Activated T-cell treated with anti-CD3 and anti-CD28 coated beads, Interleukin-2, amount 50 U/mL, for 72 hours (primary cell): ENCODE measurements at regions not wholly inside any gene's neighbourhood (a gene's known extent, or its start where the extent isn't known, plus 50 kb on each side); places are given as distances from the start of the nearest gene placed in this dataset.

ENCODE experiments used
- ATAC-seq, 2 donors: fragments of 150-1000 bp; cut with Tn5 transposase; replicated peaks in 1 of 2; 2 replicates each; pipeline ENCODE4 v1.10.0; 2021; ENCODE audit warnings: moderate library complexity in 2 of 2, mild to moderate bottlenecking in 1 of 2
- DNase-seq, 2 donors: peaks; one replicate each; pipeline ENCODE4 v3.0.0; 2021 to 2022; ENCODE audit warnings: mixed read lengths in 1 of 2
- H3K27ac Mint-ChIP-seq: one replicate; pipeline ENCODE4 v1.8.0; 2022; ENCODE audit warnings: mild to moderate bottlenecking, moderate library complexity, mixed read lengths
- H3K27me3 Mint-ChIP-seq: one replicate; pipeline ENCODE4 v1.8.0; 2022; ENCODE audit warnings: low read depth, mixed read lengths
- H3K36me3 Mint-ChIP-seq, 2 donors: one replicate each; pipeline ENCODE4 v1.8.0; 2022; ENCODE audit warnings: mixed read lengths in 2 of 2, mild to moderate bottlenecking in 1 of 2; ENCODE audit not compliant: insufficient read depth in 2 of 2
- H3K4me1 Mint-ChIP-seq: one replicate; pipeline ENCODE4 v1.8.0; 2022; ENCODE audit warnings: low read depth, mixed read lengths
- H3K4me3 Mint-ChIP-seq, 2 donors: one replicate each; pipeline ENCODE4 v1.8.0; 2022; ENCODE audit warnings: mild to moderate bottlenecking in 2 of 2, mixed read lengths in 2 of 2, moderate library complexity in 2 of 2
- H3K9me3 Mint-ChIP-seq, 2 donors: one replicate each; pipeline ENCODE4 v1.8.0; 2022; ENCODE audit warnings: mixed read lengths in 2 of 2

DNA sequence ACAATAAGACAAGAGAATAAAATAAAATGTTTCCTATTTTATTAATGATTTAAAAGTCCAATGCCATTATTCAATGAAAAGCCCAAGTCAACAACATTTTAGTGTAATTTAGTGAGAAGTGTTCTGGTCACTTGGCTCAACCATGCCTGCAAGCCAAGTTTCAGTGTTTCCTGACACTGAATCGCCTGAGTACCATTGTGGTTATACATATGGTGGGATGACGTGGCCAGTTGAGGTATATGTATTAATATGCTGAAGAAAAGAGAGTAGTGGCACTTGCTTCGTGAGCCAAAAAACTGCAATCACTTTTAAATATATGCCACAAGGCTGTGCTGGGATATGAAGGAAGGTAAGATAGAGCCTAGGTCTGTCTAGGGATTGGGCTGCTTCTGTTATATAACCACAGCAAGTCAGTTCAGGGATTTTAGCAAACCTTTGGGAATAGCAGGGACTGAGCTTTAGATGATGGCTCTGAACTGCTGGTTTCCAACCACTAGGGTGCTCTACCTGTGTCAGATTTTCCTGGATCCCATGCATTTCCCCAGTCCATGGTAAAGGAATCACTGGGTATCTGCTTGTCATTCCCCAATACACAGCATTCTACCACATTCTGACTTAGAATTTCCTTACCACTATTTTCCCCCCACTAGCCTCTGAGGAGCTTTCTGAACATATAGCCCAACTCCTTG lies 214.0 kb upstream of the PRPS1L1 start:
- no peak overlapping the region for H3K4me3 Mint-ChIP-seq
- ATAC-seq (no peak), DNase-seq (no peak)
- no peaks in the 10 kb centered on the region for H3K4me1 Mint-ChIP-seq
- no peak overlapping the region for H3K27ac Mint-ChIP-seq
- H3K9me3 Mint-ChIP-seq = peaks cover 2 to 5% of the 10 kb centered on the region in 2 donors
- peaks cover 6% of the 10 kb centered on the region for H3K27me3 Mint-ChIP-seq
- no peaks in the 10 kb centered on the region for H3K36me3 Mint-ChIP-seq

DNA sequence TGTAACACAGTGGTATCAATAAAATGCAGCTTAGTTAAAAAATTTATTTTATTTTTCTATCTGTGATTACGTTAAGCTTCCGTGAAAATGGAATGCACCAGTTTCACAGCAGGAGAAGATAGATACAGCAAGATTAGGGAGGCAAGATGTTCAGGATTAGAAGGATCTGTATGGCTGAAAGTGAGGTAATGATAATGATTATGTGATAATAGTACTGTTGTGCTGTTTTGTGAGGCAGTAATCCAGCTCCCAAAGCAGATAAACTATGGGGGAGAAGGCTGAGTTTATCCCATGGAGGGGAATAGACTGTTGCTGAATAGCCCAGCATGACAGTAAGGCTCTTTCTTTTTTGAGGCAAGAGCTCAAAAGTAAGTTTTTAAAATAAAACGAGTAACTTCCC lies 216.1 kb upstream of the PRPS1L1 start:
- H3K27me3 Mint-ChIP-seq = no peaks in the 10 kb centered on the region
- H3K36me3 Mint-ChIP-seq = peaks cover 0 to 6% of the 10 kb centered on the region in 2 donors
- no peaks in the 10 kb centered on the region for H3K4me1 Mint-ChIP-seq
- H3K9me3 Mint-ChIP-seq = peaks cover 8 to 10% of the 10 kb centered on the region in 2 donors
- DNase-seq (no peak), ATAC-seq (no peak)
- H3K4me3 Mint-ChIP-seq = no peak overlapping the region
- no peak overlapping the region for H3K27ac Mint-ChIP-seq

DNA sequence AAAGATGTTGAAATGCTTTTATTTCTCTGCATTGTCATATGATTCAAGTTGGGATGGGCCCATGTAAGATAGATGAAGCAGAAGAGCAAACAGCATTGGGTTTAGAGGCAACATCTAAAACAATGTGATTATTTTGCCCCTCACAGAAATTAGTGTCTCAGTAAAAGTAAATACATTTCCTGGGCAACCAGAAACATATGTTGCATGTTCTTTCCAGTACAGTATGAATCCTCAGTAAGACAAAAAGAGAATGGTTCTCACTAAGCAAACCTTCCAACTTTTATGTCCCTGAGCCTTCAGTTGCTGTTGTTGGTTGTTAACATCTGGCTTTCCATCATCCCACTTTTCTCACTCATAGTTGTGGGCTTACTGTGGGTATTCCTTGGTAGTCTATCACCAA lies 222.5 kb upstream of the PRPS1L1 start:
- no peaks in the 10 kb centered on the region for H3K27me3 Mint-ChIP-seq
- H3K4me1 Mint-ChIP-seq = no peaks in the 10 kb centered on the region
- peaks cover 8 to 23% of the 10 kb centered on the region in 2 donors for H3K9me3 Mint-ChIP-seq

DNA sequence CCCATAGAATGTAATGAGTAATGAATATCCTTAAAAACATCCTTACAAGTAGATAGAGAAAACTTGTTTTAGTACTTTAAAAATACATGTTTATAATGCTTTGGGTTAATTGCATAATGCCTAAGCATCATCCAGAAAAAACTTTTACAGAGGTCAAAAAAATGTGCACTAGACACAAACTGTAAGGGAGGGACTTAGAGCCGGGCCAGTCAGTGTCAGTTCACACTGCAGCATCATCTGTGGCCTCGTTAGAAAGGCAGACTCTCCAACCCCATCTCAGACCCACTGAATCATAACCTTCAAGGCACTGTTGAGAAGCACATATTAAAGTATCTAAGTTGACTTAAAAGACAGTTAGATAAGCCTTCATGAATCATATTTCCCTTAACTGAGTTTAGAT lies 230.1 kb upstream of the PRPS1L1 start:
- H3K4me1 Mint-ChIP-seq = no peaks in the 10 kb centered on the region
- ATAC-seq = no peak
- no peaks in the 10 kb centered on the region for H3K27me3 Mint-ChIP-seq
- peaks cover 0 to 3% of the 10 kb centered on the region in 2 donors for H3K36me3 Mint-ChIP-seq
- H3K4me3 Mint-ChIP-seq = no peak overlapping the region
- peaks cover 4 to 11% of the 10 kb centered on the region in 2 donors for H3K9me3 Mint-ChIP-seq
- DNase-seq = no peak
- H3K27ac Mint-ChIP-seq = no peak overlapping the region

More for the DNA sequence above, 222.5 kb upstream of the PRPS1L1 start:
- peaks cover 0 to 6% of the 10 kb centered on the region in 2 donors for H3K36me3 Mint-ChIP-seq
- ATAC-seq (no peak), DNase-seq (no peak)
- no peak overlapping the region for H3K27ac Mint-ChIP-seq
- H3K4me3 Mint-ChIP-seq = no peak overlapping the region

DNA sequence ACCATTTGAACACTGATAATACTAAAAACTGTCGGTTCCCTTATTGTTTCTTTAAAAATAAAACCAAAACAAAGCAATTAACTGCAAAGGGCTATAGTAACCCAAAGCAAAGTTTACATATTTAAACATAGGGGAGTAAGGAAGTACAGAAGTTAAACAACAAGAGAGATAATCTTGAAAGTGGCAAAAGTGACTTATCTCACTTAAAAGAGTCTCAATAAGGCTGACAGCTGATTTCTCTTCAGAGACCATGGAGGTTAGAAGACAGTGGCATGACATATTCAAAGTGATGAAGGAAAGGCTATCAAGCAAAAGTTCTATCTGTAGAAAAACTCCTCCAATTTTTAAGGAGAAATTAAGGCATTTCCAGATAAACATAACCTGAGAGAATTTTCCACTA lies 233.5 kb upstream of the HDAC9 start:
- ATAC-seq (no peak), DNase-seq (no peak)
- Mint-ChIP-seq H3K27ac (no peak overlapping the region), H3K4me3 (no peak overlapping the region), H3K4me1 (no peaks in the 10 kb centered on the region), H3K9me3 (peaks cover 6 to 7% of the 10 kb centered on the region in 2 donors), H3K36me3 (peaks cover 0 to 3% of the 10 kb centered on the region in 2 donors), H3K27me3 (no peaks in the 10 kb centered on the region)

DNA sequence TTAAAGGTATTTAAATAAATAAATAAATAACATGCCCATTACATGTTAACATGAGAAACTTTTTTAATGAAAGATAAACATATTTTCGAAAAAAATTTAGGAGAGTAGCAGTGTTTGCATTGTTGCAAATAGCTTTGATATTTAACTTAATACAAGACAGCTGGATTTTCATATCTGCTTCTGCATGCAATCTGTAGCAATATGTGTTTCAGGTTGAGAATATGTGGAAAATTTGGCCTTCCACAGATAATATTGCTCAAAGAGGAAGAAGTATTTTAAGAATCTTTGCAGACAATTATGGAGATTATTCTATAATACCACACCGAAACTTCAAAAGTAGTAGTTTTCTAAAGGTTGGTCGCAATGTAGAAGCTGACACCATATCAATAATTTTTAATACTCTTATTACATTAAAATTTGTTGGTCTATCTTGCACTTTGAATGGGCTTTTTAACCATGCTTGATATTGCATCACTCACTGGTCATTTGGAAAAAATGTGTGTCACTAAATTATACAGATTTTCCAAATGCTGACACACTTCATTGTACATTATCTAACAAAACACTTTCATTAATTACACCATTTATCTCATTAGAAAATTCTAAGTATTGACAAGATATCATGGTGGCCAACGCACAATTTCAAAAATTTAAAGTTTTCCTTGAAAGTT lies 229.8 kb upstream of the HDAC9 start:
- H3K4me3 Mint-ChIP-seq = no peak overlapping the region
- DNase-seq = no peak
- H3K36me3 Mint-ChIP-seq = peaks cover 0 to 3% of the 10 kb centered on the region in 2 donors

DNA sequence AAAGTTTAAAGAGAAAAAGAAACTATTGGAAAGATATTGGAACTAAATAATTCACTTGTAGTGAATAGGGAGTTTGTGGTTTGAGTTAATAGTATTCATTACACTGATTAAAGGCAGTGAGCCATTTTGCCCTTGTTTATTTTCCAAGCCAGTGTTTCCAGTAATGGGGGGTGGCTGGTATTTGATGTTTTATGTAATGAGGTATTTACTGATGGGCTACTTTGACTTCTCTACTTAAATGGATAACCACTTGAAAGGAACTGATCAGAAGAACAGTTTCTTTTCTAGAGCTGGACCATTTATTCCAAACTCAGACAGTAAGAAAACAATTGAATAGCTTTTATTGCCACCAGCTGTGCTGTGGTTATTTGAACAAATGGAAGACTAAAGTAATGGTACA lies 227.0 kb upstream of the HDAC9 start:
- Mint-ChIP-seq H3K4me1 (no peaks in the 10 kb centered on the region), H3K9me3 (peaks cover 0 to 2% of the 10 kb centered on the region in 2 donors), H3K4me3 (no peak overlapping the region), H3K27ac (no peak overlapping the region), H3K36me3 (no peaks in the 10 kb centered on the region), H3K27me3 (no peaks in the 10 kb centered on the region)
- ATAC-seq = no peak
- no peak for DNase-seq

More for the DNA sequence above, 229.8 kb upstream of the HDAC9 start:
- Mint-ChIP-seq H3K4me1 (no peaks in the 10 kb centered on the region), H3K27ac (no peak overlapping the region), H3K9me3 (peaks cover 6 to 7% of the 10 kb centered on the region in 2 donors), H3K27me3 (no peaks in the 10 kb centered on the region)
- ATAC-seq = no peak

DNA sequence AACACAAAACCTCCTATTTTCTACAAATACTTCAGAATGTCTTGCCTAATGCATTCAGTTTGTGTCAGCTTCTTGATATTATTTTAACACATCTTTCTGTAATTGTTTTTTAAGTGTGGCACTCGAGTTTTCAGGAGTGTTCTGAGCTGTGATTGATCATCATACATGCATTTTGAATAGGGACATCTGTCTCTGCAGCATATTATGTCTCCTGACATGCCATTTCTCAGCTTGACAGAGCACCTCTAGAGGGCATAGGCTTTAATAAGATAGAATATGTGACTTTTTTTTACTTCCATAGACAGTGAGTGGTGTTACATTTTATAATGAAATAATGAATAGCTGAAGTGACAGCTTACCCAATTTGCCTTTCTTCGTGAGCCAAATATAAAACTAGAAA lies 219.2 kb upstream of the HDAC9 start:
- no peak for DNase-seq
- no peak for ATAC-seq
- no peaks in the 10 kb centered on the region for H3K36me3 Mint-ChIP-seq

DNA sequence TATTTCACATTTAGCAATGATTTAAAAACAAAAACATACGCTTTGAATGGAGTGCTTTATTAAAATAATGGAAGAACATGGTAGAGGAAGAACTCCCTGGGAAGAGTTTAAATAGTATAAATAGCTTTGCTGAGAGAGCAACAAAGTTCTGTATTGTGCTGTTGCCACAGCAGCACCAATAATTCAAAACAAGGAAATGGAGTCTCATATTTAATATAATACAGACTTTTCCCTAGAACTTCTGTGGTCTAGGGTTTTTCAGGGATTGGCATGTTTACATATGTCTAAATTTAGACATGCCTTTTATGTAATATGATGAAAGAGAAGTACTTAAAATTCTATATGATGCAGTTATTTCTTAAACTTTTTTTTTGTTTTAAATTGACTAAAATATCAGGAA lies 217.2 kb upstream of the HDAC9 start:
- no peak for ATAC-seq

More for the DNA sequence above, 219.2 kb upstream of the HDAC9 start:
- no peaks in the 10 kb centered on the region for H3K4me1 Mint-ChIP-seq
- H3K27ac Mint-ChIP-seq = no peak overlapping the region
- H3K9me3 Mint-ChIP-seq = no peaks in the 10 kb centered on the region
- no peaks in the 10 kb centered on the region for H3K27me3 Mint-ChIP-seq
- H3K4me3 Mint-ChIP-seq = no peak overlapping the region

DNA sequence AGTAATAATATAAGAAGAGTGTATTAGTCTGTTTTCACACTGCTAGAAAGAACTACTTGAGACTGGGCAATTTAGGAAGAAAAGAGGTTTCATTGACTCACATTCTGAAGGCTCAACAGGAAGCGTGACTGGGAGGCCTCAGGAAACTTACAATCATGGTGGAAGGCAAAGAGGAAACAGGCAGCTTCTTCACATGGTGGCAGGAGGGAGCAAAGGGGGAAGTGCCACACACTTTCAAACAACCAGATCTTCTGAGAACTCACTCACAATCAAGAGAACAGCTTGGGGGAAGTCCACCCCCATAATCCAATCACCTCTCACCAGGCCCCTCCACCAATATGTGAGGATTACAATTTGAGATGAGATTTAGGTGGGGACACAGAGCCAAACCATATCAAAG lies 212.5 kb upstream of the HDAC9 start:
- no peak for ATAC-seq
- Mint-ChIP-seq H3K4me3 (no peak overlapping the region), H3K4me1 (no peaks in the 10 kb centered on the region), H3K27ac (no peak overlapping the region), H3K27me3 (no peaks in the 10 kb centered on the region), H3K36me3 (no peaks in the 10 kb centered on the region), H3K9me3 (peaks cover 3 to 4% of the 10 kb centered on the region in 2 donors)
- no peak for DNase-seq

More for the DNA sequence above, 217.2 kb upstream of the HDAC9 start:
- no peak for DNase-seq
- peaks cover 3 to 4% of the 10 kb centered on the region in 2 donors for H3K9me3 Mint-ChIP-seq
- no peak overlapping the region for H3K27ac Mint-ChIP-seq
- no peaks in the 10 kb centered on the region for H3K36me3 Mint-ChIP-seq
- H3K27me3 Mint-ChIP-seq = no peaks in the 10 kb centered on the region
- no peaks in the 10 kb centered on the region for H3K4me1 Mint-ChIP-seq
- no peak overlapping the region for H3K4me3 Mint-ChIP-seq

DNA sequence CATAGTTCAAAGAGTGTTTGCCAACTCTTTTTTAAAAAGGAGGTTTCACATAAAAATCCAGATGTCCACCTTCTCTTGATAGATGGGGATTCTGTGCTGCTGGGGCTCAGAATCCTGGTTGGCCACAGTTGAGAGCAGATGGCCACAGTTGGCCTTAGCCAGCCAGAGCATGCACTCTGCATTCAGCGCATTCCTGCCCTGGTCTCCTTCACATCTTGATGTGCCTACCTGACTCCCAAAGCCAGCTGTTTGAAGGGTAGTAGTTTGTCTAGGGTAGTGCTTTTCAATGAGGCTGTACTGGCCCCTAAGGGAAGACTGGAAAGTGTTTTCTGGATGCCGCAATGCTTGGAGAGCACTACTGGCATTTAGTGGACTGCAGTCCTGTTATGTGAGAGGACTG lies 208.1 kb upstream of the HDAC9 start:
- H3K27ac Mint-ChIP-seq = no peak overlapping the region
- ATAC-seq (no peak), DNase-seq (no peak)
- H3K36me3 Mint-ChIP-seq = no peaks in the 10 kb centered on the region
- H3K9me3 Mint-ChIP-seq = peaks cover 3 to 4% of the 10 kb centered on the region in 2 donors
- H3K4me3 Mint-ChIP-seq = no peak overlapping the region
- H3K27me3 Mint-ChIP-seq = peaks cover 15% of the 10 kb centered on the region
- H3K4me1 Mint-ChIP-seq = peaks cover 9% of the 10 kb centered on the region

DNA sequence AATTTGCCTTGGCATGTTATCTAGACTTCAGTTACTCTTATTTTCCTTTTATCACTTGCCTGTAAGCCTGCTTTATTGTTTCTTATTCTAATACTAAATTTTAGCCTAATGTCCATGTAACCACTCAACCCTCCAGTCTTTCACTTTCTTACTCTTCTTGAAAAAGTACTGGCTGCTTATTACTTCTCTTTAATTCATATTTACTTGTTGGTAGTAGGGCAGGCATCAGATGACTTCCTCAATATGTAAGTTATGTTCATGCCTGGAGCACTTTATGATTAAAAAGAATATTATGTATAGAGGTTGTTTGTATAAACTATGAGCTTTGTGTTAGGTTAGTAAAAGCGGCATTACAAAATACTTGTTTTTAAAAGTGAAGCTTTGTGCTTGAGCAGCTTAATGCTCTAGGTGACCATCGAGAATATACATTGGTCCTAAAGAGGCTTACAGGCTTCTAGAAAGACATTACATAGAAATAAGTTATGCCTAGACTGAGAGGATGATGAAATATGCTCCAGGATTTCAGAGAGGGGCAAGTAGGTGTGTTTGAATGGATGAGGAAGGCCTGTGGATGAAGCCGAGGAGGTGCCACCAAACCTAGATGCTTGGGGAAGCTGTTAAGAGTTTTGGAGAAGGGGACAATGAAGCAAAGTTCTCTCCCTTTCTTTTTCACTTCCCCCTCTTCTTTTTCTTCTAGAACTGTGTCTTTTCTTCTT lies 207.1 kb upstream of the HDAC9 start:
- no peak for DNase-seq
- H3K36me3 Mint-ChIP-seq = no peaks in the 10 kb centered on the region
- H3K9me3 Mint-ChIP-seq = no peaks in the 10 kb centered on the region
- peaks cover 9% of the 10 kb centered on the region for H3K4me1 Mint-ChIP-seq
- no peak for ATAC-seq
- no peak overlapping the region for H3K4me3 Mint-ChIP-seq
- H3K27me3 Mint-ChIP-seq = peaks cover 21% of the 10 kb centered on the region
- no peak overlapping the region for H3K27ac Mint-ChIP-seq

DNA sequence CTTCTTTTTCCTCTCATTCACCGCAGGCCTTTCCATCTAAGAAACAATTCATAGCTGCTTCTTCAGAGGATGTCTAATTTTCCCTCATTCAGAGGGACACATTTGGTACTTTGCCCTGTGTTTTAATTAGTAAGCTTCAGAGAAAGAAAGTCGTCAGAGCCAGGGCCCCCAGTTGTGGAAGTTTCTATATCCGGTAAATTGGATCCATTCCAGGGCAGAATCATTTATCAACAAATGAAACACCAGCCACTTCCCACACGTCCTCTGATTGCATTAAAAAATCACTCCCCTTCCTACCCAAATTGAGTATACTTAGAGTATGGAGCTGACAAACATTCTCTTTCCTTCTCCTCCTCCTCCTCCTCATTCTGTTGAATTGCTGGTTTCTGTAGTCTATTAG lies 205.8 kb upstream of the HDAC9 start:
- no peaks in the 10 kb centered on the region for H3K36me3 Mint-ChIP-seq
- DNase-seq (no peak), ATAC-seq (no peak)
- H3K4me3 Mint-ChIP-seq = peak overlapping the region in 1 of 2 donors; percentile 74
- no peak overlapping the region for H3K27ac Mint-ChIP-seq
- no peaks in the 10 kb centered on the region for H3K9me3 Mint-ChIP-seq
- H3K27me3 Mint-ChIP-seq = peaks cover 21% of the 10 kb centered on the region
- H3K4me1 Mint-ChIP-seq = peaks cover 9% of the 10 kb centered on the region
